GM12878 (cell line): ENCODE measurements at regions not wholly inside any gene's neighbourhood (a gene's known extent, or its start where the extent isn't known, plus 50 kb on each side); places are given as distances from the start of the nearest gene placed in this dataset.

Source experiments
- ATAC-seq: fragments of 200-7000 bp; cut with Tn5 transposase; 3 replicates; pipeline ENCODE4 v1.9.1; 2020; ENCODE audit warnings: mild to moderate bottlenecking, moderate library complexity
- BruUV-seq: library from RNA; stranded (reverse); fragments of 400-500 nt; replicated peaks from 2 replicates; lab custom pipeline; 2021; lab: Mats Ljungman, UMichigan
- CTCF ChIA-PET: fragments of 300-600 bp; sonication (Branson Sonifier 250); formaldehyde crosslinking; extraction: SDS; loops from one replicate; lab custom pipeline; 2021; ENCODE audit warnings: inconsistent platforms; lab: Yijun Ruan, JAX
- POLR2A ChIA-PET: fragments of 350-600 bp; formaldehyde crosslinking; extraction: SDS; loops from one replicate; lab custom pipeline; 2021; ENCODE audit warnings: inconsistent platforms; lab: Charles Lee
- RAD21 ChIA-PET: fragments of 300-600 bp; sonication (Branson Sonifier 250); formaldehyde crosslinking; loops from one replicate; lab custom pipeline; 2023; ENCODE audit warnings: antibody characterized with exemption; ENCODE audit not compliant: unreplicated experiment; lab: Charles Lee
- SMC1A ChIA-PET: fragments of 300-600 bp; sonication (Branson Sonifier 250); formaldehyde crosslinking; loops from one replicate; lab custom pipeline; 2023; ENCODE audit not compliant: unreplicated experiment, uncharacterized antibody; lab: Charles Lee
- DNase-seq: peaks from one replicate; pipeline ENCODE4 v3.0.0-alpha.2; 2011; ENCODE audit warnings: low read depth, low spot score
- FAIRE-seq: peaks from 3 replicates; lab custom pipeline; 2011; peaks lifted over from hg19 to GRCh38; lab: Jason Lieb, UNC
- H2AFZ ChIP-seq: 2 replicates; pipeline ENCODE4 v1.6.0; 2011; ENCODE audit warnings: low read depth, low read length, control low read depth; ENCODE audit not compliant: control insufficient read depth
- H3K27ac ChIP-seq: 2 replicates; pipeline ENCODE4 v1.5.1; 2011; ENCODE audit warnings: control low read depth; ENCODE audit not compliant: control insufficient read depth, insufficient read depth
- H3K27me3 ChIP-seq, 2 experiments: replicated peaks in 1 of 2; 2 replicates each; pipeline versions ENCODE4 v1.6.0 to v1.6.1; 2011; ENCODE audit warnings: low read length in 1 of 2; ENCODE audit not compliant: control insufficient read depth in 2 of 2, insufficient read depth in 2 of 2
- H3K36me3 ChIP-seq, 2 experiments: 2 replicates each; pipeline ENCODE4 v1.5.1; 2011; ENCODE audit warnings: low read length in 1 of 2; ENCODE audit not compliant: control insufficient read depth in 2 of 2, insufficient read depth in 2 of 2
- H3K4me1 ChIP-seq: 2 replicates; pipeline ENCODE4 v1.6.1; 2011; ENCODE audit warnings: mild to moderate bottlenecking, low read length, moderate library complexity, mixed read lengths; ENCODE audit not compliant: control insufficient read depth, insufficient read depth
- H3K4me2 ChIP-seq: 2 replicates; pipeline ENCODE4 v1.6.0; 2011; ENCODE audit warnings: control low read depth; ENCODE audit not compliant: control insufficient read depth, insufficient read depth
- H3K4me3 ChIP-seq: fragments of 200-600 bp; sonication (generic); 2 replicates; pipeline ENCODE4 v1.5.1; 2016
- H3K79me2 ChIP-seq: 2 replicates; pipeline ENCODE4 v1.6.0; 2011; ENCODE audit warnings: low read length; ENCODE audit not compliant: control insufficient read depth, insufficient read depth
- H3K9ac ChIP-seq: 2 replicates; pipeline ENCODE4 v1.8.0; 2011; ENCODE audit warnings: low read length, control low read depth, mixed read lengths; ENCODE audit not compliant: control insufficient read depth, insufficient read depth
- H3K9me3 ChIP-seq: replicated peaks from 3 replicates; pipeline ENCODE4 v1.5.1; 2011; ENCODE audit warnings: mild to moderate bottlenecking, low read length; ENCODE audit not compliant: control insufficient read depth, insufficient read depth
- H4K20me1 ChIP-seq: 2 replicates; pipeline ENCODE4 v1.6.0; 2011; ENCODE audit not compliant: control insufficient read depth, insufficient read depth
- BACH1 ChIP-seq: fragments of 450-650 bp; IDR thresholded peaks from 2 replicates; pipeline ENCODE4 v1.6.1; 2017; ENCODE audit warnings: mild to moderate bottlenecking, borderline replicate concordance
- BHLHE40 ChIP-seq, 2 experiments: fragments of 450-650 bp in 1 of 2; IDR thresholded peaks; 2 replicates each; pipeline ENCODE4 v1.6.1; 2011 to 2017; ENCODE audit warnings: low read depth in 2 of 2, borderline replicate concordance in 1 of 2, improper control_type of control experiment in 1 of 2, low read length in 1 of 2, mild to moderate bottlenecking in 1 of 2
- BMI1 ChIP-seq: fragments of 450-650 bp; IDR thresholded peaks from 2 replicates; pipeline ENCODE4 v1.6.1; 2016; ENCODE audit warnings: mild to moderate bottlenecking, moderate library complexity, borderline replicate concordance
- GABPA ChIP-seq: IDR thresholded peaks from 2 replicates; pipeline ENCODE4 v1.6.1; 2014; ENCODE audit warnings: antibody characterized with exemption, low read depth, mild to moderate bottlenecking, inconsistent platforms
- IKZF1 ChIP-seq: fragments of 450-650 bp; conservative IDR thresholded peaks from 2 replicates; pipeline ENCODE4 v1.6.1; 2017; ENCODE audit warnings: antibody characterized with exemption, mild to moderate bottlenecking
- IRF4 ChIP-seq: IDR thresholded peaks from 2 replicates; pipeline ENCODE4 v1.6.1; 2011; ENCODE audit warnings: low read depth, low read length
- MEF2B ChIP-seq: fragments of 450-650 bp; IDR thresholded peaks from 2 replicates; pipeline ENCODE4 v1.6.1; 2018; ENCODE audit warnings: mild to moderate bottlenecking, moderate library complexity; ENCODE audit not compliant: partially characterized antibody, poor library complexity, severe bottlenecking
- NBN ChIP-seq: fragments of 450-650 bp; IDR thresholded peaks from 2 replicates; pipeline ENCODE4 v1.6.1; 2016
- NFYA ChIP-seq: IDR thresholded peaks from 2 replicates; pipeline ENCODE4 v1.6.1; 2011; ENCODE audit warnings: low read depth, mild to moderate bottlenecking, low read length, improper control_type of control experiment, borderline replicate concordance
- PML ChIP-seq: IDR thresholded peaks from 2 replicates; pipeline ENCODE4 v1.6.1; 2012; ENCODE audit warnings: low read length, inconsistent platforms
- POLR2AphosphoS2 ChIP-seq: IDR thresholded peaks from 2 replicates; pipeline ENCODE4 v1.6.1; 2011; ENCODE audit warnings: low read depth, mild to moderate bottlenecking, low read length, improper control_type of control experiment, moderate library complexity
- RAD51 ChIP-seq: fragments of 450-650 bp; IDR thresholded peaks from 2 replicates; pipeline ENCODE4 v1.6.1; 2016; ENCODE audit warnings: moderate library complexity, mild to moderate bottlenecking, inconsistent platforms
- SMC3 ChIP-seq: IDR thresholded peaks from 2 replicates; pipeline ENCODE4 v1.6.1; 2011; ENCODE audit warnings: low read length, improper control_type of control experiment, borderline replicate concordance
- YBX1 ChIP-seq: fragments of 450-650 bp; IDR thresholded peaks from 2 replicates; pipeline ENCODE4 v1.6.1; 2016; ENCODE audit warnings: antibody characterized with exemption
- WGBS: methylation state at CpG from one replicate; pipeline ENCODE4 v1.1.6; 2016; ENCODE audit warnings: low lambda C conversion rate; ENCODE audit not compliant: insufficient replicate concordance, insufficient coverage; ENCODE audit errors: missing lambda C conversion rate; 5-methylcytosine and 5-hydroxymethylcytosine counted together
- in situ Hi-C: fragments of 300-500 bp; cut with MboI; formaldehyde crosslinking; loops from 9 replicates; pipeline ENCODE4 v1.14.3; 2018; ENCODE audit warnings: mixed read lengths
- intact Hi-C: fragments of 100-400 bp; cut with micrococcal nuclease; formaldehyde crosslinking; loops from one replicate; pipeline ENCODE4 v1.14.2; 2022; ENCODE audit not compliant: unreplicated experiment
- TF ChIP-seq, protein P1 (sequence below): fragments of 450-650 bp; IDR thresholded peaks from 2 replicates; pipeline ENCODE4 v1.6.1; 2017; ENCODE audit warnings: mild to moderate bottlenecking
- TF ChIP-seq, protein P2 (sequence below): fragments of 450-650 bp; formaldehyde crosslinking; IDR thresholded peaks from 2 replicates; pipeline ENCODE4 v1.4.0; 2022; ENCODE audit warnings: mild to moderate bottlenecking, moderate library complexity

DNA sequence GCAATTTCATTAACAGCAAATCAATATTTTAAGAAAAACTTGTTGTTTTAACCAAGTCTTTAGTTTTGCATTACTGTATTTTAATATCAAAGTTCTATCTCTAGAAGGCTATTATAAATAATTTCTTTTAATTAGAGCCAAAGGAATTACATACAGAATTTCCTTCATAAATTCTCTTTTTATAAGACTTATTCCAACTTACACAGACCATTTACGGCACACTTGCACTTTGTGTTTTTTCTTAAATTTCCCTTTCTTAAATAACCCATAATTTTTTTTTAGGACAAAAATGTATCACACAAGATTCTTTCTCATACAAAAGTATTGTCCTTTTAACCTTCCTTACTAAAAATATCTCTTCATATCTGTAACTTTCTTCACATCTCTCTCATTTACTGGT is 458.5 kb upstream of the CHRM3 start:
- TF ChIP-seq BMI1 (no peak), SMC3 (no peak), NBN (no peak)
- CTCF ChIA-PET: no interaction called here

DNA sequence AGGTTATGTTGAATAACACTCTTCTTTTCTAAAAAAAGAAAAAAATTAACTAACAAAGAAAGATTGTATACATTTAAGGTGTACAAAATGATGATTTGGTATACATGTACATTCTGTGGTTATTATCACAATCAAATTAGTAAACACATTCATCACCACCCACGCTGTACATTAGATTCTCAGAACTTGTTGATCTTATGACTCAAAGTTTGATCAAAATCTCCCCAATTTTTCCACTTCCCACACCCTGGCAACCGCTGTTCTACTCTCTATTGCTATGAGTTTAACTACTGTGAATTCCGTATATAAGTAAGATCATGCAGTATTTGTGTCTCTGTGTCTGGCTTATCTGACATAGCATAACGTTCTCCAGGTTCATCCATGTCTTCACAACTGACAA is 469.5 kb upstream of the CHRM3 start:
- intact Hi-C loops (no loop called here), in situ Hi-C loops (no loop called here)
- H3K4me3 ChIP-seq: no peak overlapping the region
- POLR2A ChIA-PET: no interaction called here
- no peaks in the 10 kb centered on the region; the same call in 2 of the 3 replicates for H3K9me3 ChIP-seq
- BruUV-seq: no TSS peak
- H3K36me3 ChIP-seq: no peaks in the 10 kb centered on the region
- H3K27me3 ChIP-seq: no peaks in the 10 kb centered on the region
- DNase-seq: no peak
- no peak overlapping the region for H3K27ac ChIP-seq
- RAD21 ChIA-PET: no interaction called here
- CTCF ChIA-PET: no interaction called here
- H2AFZ ChIP-seq: no peak overlapping the region
- no peak for FAIRE-seq
- no peaks in the 10 kb centered on the region for H3K79me2 ChIP-seq
- SMC1A ChIA-PET: no interaction called here
- 22% methylated on average over 4 of the region's 4 CpGs for WGBS
- ATAC-seq: no peak
- H4K20me1 ChIP-seq: no peaks in the 10 kb centered on the region
- H3K4me2 ChIP-seq: no peak overlapping the region
- H3K4me1 ChIP-seq: no peaks in the 10 kb centered on the region
- no peak overlapping the region for H3K9ac ChIP-seq
- TF ChIP-seq RAD51 (no peak), PML (no peak), YBX1 (no peak), GABPA (no peak), MEF2B (no peak), IRF4 (no peak), POLR2AphosphoS2 (no peak), BACH1 (no peak), NFYA (no peak), BHLHE40 (IDR thresholded peaks at IDR 0.05; ENCODE audit: borderline replicate concordance in 1 of 2, low read depth in 2 of 2, low read length in 1 of 2) (no peak), IKZF1 (no peak)
- TF ChIP-seq, protein P1, sequence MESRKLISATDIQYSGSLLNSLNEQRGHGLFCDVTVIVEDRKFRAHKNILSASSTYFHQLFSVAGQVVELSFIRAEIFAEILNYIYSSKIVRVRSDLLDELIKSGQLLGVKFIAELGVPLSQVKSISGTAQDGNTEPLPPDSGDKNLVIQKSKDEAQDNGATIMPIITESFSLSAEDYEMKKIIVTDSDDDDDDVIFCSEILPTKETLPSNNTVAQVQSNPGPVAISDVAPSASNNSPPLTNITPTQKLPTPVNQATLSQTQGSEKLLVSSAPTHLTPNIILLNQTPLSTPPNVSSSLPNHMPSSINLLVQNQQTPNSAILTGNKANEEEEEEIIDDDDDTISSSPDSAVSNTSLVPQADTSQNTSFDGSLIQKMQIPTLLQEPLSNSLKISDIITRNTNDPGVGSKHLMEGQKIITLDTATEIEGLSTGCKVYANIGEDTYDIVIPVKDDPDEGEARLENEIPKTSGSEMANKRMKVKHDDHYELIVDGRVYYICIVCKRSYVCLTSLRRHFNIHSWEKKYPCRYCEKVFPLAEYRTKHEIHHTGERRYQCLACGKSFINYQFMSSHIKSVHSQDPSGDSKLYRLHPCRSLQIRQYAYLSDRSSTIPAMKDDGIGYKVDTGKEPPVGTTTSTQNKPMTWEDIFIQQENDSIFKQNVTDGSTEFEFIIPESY: no peak
- TF ChIP-seq, protein P2, sequence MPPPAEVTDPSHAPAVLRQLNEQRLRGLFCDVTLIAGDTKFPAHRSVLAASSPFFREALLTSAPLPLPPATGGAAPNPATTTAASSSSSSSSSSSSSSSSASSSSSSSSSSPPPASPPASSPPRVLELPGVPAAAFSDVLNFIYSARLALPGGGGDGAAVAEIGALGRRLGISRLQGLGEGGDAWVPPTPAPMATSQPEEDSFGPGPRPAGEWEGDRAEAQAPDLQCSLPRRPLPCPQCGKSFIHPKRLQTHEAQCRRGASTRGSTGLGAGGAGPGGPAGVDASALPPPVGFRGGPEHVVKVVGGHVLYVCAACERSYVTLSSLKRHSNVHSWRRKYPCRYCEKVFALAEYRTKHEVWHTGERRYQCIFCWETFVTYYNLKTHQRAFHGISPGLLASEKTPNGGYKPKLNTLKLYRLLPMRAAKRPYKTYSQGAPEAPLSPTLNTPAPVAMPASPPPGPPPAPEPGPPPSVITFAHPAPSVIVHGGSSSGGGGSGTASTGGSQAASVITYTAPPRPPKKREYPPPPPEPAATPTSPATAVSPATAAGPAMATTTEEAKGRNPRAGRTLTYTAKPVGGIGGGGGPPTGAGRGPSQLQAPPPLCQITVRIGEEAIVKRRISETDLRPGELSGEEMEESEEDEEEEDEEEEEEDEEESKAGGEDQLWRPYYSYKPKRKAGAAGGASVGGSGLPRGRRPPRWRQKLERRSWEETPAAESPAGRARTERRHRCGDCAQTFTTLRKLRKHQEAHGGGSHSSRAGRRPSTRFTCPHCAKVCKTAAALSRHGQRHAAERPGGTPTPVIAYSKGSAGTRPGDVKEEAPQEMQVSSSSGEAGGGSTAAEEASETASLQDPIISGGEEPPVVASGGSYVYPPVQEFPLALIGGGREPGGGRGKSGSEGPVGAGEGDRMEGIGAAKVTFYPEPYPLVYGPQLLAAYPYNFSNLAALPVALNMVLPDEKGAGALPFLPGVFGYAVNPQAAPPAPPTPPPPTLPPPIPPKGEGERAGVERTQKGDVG (CRISPR knock-in tag): no peak

More for the DNA sequence above, 458.5 kb upstream of the CHRM3 start:
- intact Hi-C loops: no loop called here
- H3K79me2 ChIP-seq: no peaks in the 10 kb centered on the region
- no peaks in the 10 kb centered on the region for H4K20me1 ChIP-seq
- ChIA-PET POLR2A (no interaction called here), RAD21 (no interaction called here), SMC1A (no interaction called here)
- no peaks in the 10 kb centered on the region for H3K27me3 ChIP-seq
- no peak overlapping the region for H2AFZ ChIP-seq
- in situ Hi-C loops: no loop called here
- 54% methylated on average over 1 of the region's 1 CpG for WGBS
- no peak for ATAC-seq
- H3K9ac ChIP-seq: no peak overlapping the region
- no peak overlapping the region for H3K4me3 ChIP-seq
- H3K36me3 ChIP-seq: no peaks in the 10 kb centered on the region
- H3K4me2 ChIP-seq: no peak overlapping the region
- FAIRE-seq: no peak
- H3K27ac ChIP-seq: no peak overlapping the region
- H3K4me1 ChIP-seq: no peaks in the 10 kb centered on the region
- no peaks in the 10 kb centered on the region for H3K9me3 ChIP-seq
- DNase-seq: no peak
- no TSS peak for BruUV-seq
